GM12891 (cell line): ENCODE measurements at regions not wholly inside any gene's neighbourhood (a gene's known extent, or its start where the extent isn't known, plus 50 kb on each side); places are given as distances from the start of the nearest gene placed in this dataset.

ENCODE experiments used
- DNase-seq: peaks from one replicate; pipeline ENCODE4 v3.0.0; 2011; ENCODE audit warnings: low spot score; ENCODE audit not compliant: insufficient read length
- FAIRE-seq: peaks from 2 replicates; lab custom pipeline; 2011; peaks lifted over from hg19 to GRCh38; lab: Jason Lieb, UNC
- PAX5 ChIP-seq: IDR thresholded peaks from 2 replicates; pipeline ENCODE4 v1.6.1; 2011; ENCODE audit warnings: low read length, moderate library complexity, mild to moderate bottlenecking; ENCODE audit not compliant: insufficient read depth, severe bottlenecking
- POLR2A ChIP-seq: IDR thresholded peaks from 2 replicates; pipeline ENCODE4 v1.6.1; 2011; ENCODE audit warnings: low read depth, low read length, control low read depth
- POLR2AphosphoS5 ChIP-seq: IDR thresholded peaks from 2 replicates; pipeline ENCODE4 v1.6.1; 2011; ENCODE audit warnings: low read depth, low read length, control low read depth
- POU2F2 ChIP-seq: IDR thresholded peaks from 2 replicates; pipeline ENCODE4 v1.6.1; 2011; ENCODE audit warnings: low read depth, mild to moderate bottlenecking, control low read depth, low read length, moderate library complexity
- SPI1 ChIP-seq: IDR thresholded peaks from 2 replicates; pipeline ENCODE4 v1.6.1; 2011; ENCODE audit warnings: low read depth, low read length, control low read depth
- TAF1 ChIP-seq: IDR thresholded peaks from 2 replicates; pipeline ENCODE4 v1.6.1; 2011; ENCODE audit warnings: low read depth, low read length, control low read depth

GRCh38 chr16:62909597-62909996 lies 873.4 kb upstream of the CDH8 start:
- FAIRE-seq (no peak), DNase-seq (no peak)
- TF ChIP-seq SPI1 (no peak), POLR2A (no peak), TAF1 (no peak), POU2F2 (no peak), POLR2AphosphoS5 (no peak), PAX5 (no peak)

- no peak for FAIRE-seq
- no peak for DNase-seq
- TF ChIP-seq SPI1 (no peak), PAX5 (no peak), POLR2AphosphoS5 (no peak), TAF1 (no peak), POLR2A (no peak), POU2F2 (no peak)
Measured at GRCh38 chr16:62907562-62907961, 871.3 kb upstream of the CDH8 start.

GRCh38 chr16:62903961-62904502 lies 867.8 kb upstream of the CDH8 start:
- no peak for TF ChIP-seq PAX5
- no peak for FAIRE-seq
- DNase-seq = no peak

GRCh38 chr16:62899737-62900136 lies 863.5 kb upstream of the CDH8 start:
- DNase-seq (no peak), FAIRE-seq (no peak)
- TF ChIP-seq POLR2AphosphoS5 (no peak), POU2F2 (no peak)

GRCh38 chr16:62889097-62889496 lies 852.9 kb upstream of the CDH8 start:
- no peak for FAIRE-seq
- no peak for TF ChIP-seq TAF1
- DNase-seq = no peak

GRCh38 chr16:62883509-62883908 lies 847.3 kb upstream of the CDH8 start:
- FAIRE-seq = no peak
- TF ChIP-seq POLR2A (no peak), POU2F2 (no peak), SPI1 (no peak)
- DNase-seq = no peak

- FAIRE-seq = no peak
- no peak for DNase-seq
- TF ChIP-seq PAX5 (no peak), POLR2A (no peak), POU2F2 (no peak), TAF1 (no peak), SPI1 (no peak), POLR2AphosphoS5 (no peak)
Measured at GRCh38 chr16:62882552-62883221, 846.4 kb upstream of the CDH8 start.

- no peak for FAIRE-seq
- no peak for DNase-seq
- TF ChIP-seq POU2F2 (no peak), POLR2AphosphoS5 (no peak), SPI1 (no peak), TAF1 (no peak), POLR2A (no peak), PAX5 (no peak)
Measured at GRCh38 chr16:62876133-62876532, 839.9 kb upstream of the CDH8 start.

GRCh38 chr16:62872339-62872738 lies 836.1 kb upstream of the CDH8 start:
- FAIRE-seq = no peak

GRCh38 chr16:62870554-62870953 lies 834.3 kb upstream of the CDH8 start:
- no peak for TF ChIP-seq PAX5
- no peak for TF ChIP-seq POU2F2
- no peak for TF ChIP-seq POLR2AphosphoS5
- no peak for TF ChIP-seq SPI1
- no peak for TF ChIP-seq POLR2A
- TF ChIP-seq TAF1 = no peak

More at GRCh38 chr16:62872339-62872738, 836.1 kb upstream of the CDH8 start:
- no peak for DNase-seq
- TF ChIP-seq POLR2AphosphoS5 = no peak
- no peak for TF ChIP-seq POLR2A
- no peak for TF ChIP-seq SPI1
- TF ChIP-seq TAF1 = no peak
- no peak for TF ChIP-seq PAX5
- no peak for TF ChIP-seq POU2F2

More at GRCh38 chr16:62870554-62870953, 834.3 kb upstream of the CDH8 start:
- DNase-seq (no peak), FAIRE-seq (no peak)
